ENCODE measurements at regions not wholly inside any gene's neighbourhood (a gene's known extent, or its start where the extent isn't known, plus 50 kb on each side); places are given as distances from the start of the nearest gene placed in this dataset.

- H3K27me3 ChIP-seq (ENCODE audit: control insufficient read depth in 1 of 2, insufficient read depth in 2 of 2, low read length in 2 of 2) = no peaks in the 10 kb centered on the region
- no peaks in the 10 kb centered on the region for H3K4me1 ChIP-seq (ENCODE audit: control insufficient read depth in 1 of 2, insufficient read depth in 2 of 2, low read length in 2 of 2)
- no peak overlapping the region for H3K27ac ChIP-seq (ENCODE audit: low read depth, low read length)
- H3K36me3 ChIP-seq (ENCODE audit: control insufficient read depth in 1 of 2, insufficient read depth in 2 of 2, low read length in 2 of 2) = no peaks in the 10 kb centered on the region
- H3K4me3 ChIP-seq (ENCODE audit: low read depth in 1 of 2, low read length in 2 of 2) = no peak overlapping the region
- H3K9me3 ChIP-seq (ENCODE audit: control insufficient read depth in 1 of 2, low read length in 2 of 2) = no peaks in the 10 kb centered on the region
- H3K9ac ChIP-seq (ENCODE audit: low read depth in 1 of 2, low read length in 2 of 2) = no peak overlapping the region
Observed at GRCh38 chr11:15434529-15434928, 319.8 kb downstream of the INSC start.

- Histone ChIP-seq H3K27ac (ENCODE audit: low read depth, low read length) (no peak overlapping the region), H3K9me3 (ENCODE audit: control insufficient read depth in 1 of 2, low read length in 2 of 2) (no peaks in the 10 kb centered on the region), H3K9ac (ENCODE audit: low read depth in 1 of 2, low read length in 2 of 2) (no peak overlapping the region), H3K4me3 (ENCODE audit: low read depth in 1 of 2, low read length in 2 of 2) (no peak overlapping the region), H3K36me3 (ENCODE audit: control insufficient read depth in 1 of 2, insufficient read depth in 2 of 2, low read length in 2 of 2) (no peaks in the 10 kb centered on the region), H3K27me3 (ENCODE audit: control insufficient read depth in 1 of 2, insufficient read depth in 2 of 2, low read length in 2 of 2) (peaks cover 0 to 9% of the 10 kb centered on the region in 2 donors), H3K4me1 (ENCODE audit: control insufficient read depth in 1 of 2, insufficient read depth in 2 of 2, low read length in 2 of 2) (no peaks in the 10 kb centered on the region)
Observed at GRCh38 chr11:15446315-15446714, 331.6 kb downstream of the INSC start.

- no peaks in the 10 kb centered on the region for H3K4me1 ChIP-seq (ENCODE audit: control insufficient read depth in 1 of 2, insufficient read depth in 2 of 2, low read length in 2 of 2)
- no peak overlapping the region for H3K4me3 ChIP-seq (ENCODE audit: low read depth in 1 of 2, low read length in 2 of 2)
- H3K27me3 ChIP-seq (ENCODE audit: control insufficient read depth in 1 of 2, insufficient read depth in 2 of 2, low read length in 2 of 2) = peaks cover 0 to 9% of the 10 kb centered on the region in 2 donors
- H3K9ac ChIP-seq (ENCODE audit: low read depth in 1 of 2, low read length in 2 of 2) = no peak overlapping the region
- no peak overlapping the region for H3K27ac ChIP-seq (ENCODE audit: low read depth, low read length)
- H3K9me3 ChIP-seq (ENCODE audit: control insufficient read depth in 1 of 2, low read length in 2 of 2) = peaks cover 0 to 2% of the 10 kb centered on the region in 2 donors
- H3K36me3 ChIP-seq (ENCODE audit: control insufficient read depth in 1 of 2, insufficient read depth in 2 of 2, low read length in 2 of 2) = no peaks in the 10 kb centered on the region
Observed at GRCh38 chr11:15446929-15447328, 332.2 kb downstream of the INSC start.

- H3K27me3 ChIP-seq (ENCODE audit: control insufficient read depth in 1 of 2, insufficient read depth in 2 of 2, low read length in 2 of 2) = peaks cover 0 to 3% of the 10 kb centered on the region in 2 donors
- H3K9me3 ChIP-seq (ENCODE audit: control insufficient read depth in 1 of 2, low read length in 2 of 2) = peaks cover 0 to 4% of the 10 kb centered on the region in 2 donors
- no peak overlapping the region for H3K9ac ChIP-seq (ENCODE audit: low read depth in 1 of 2, low read length in 2 of 2)
- no peaks in the 10 kb centered on the region for H3K36me3 ChIP-seq (ENCODE audit: control insufficient read depth in 1 of 2, insufficient read depth in 2 of 2, low read length in 2 of 2)
- H3K4me1 ChIP-seq (ENCODE audit: control insufficient read depth in 1 of 2, insufficient read depth in 2 of 2, low read length in 2 of 2) = no peaks in the 10 kb centered on the region
- no peak overlapping the region for H3K4me3 ChIP-seq (ENCODE audit: low read depth in 1 of 2, low read length in 2 of 2)
- no peak overlapping the region for H3K27ac ChIP-seq (ENCODE audit: low read depth, low read length)
Observed at GRCh38 chr11:15451713-15452112, 337.0 kb downstream of the INSC start.

- H3K9me3 ChIP-seq (ENCODE audit: control insufficient read depth in 1 of 2, low read length in 2 of 2) = peaks cover 0 to 4% of the 10 kb centered on the region in 2 donors
Observed at GRCh38 chr11:15453211-15453765, 338.6 kb downstream of the INSC start.

GRCh38 chr11:15468466-15468865, 353.7 kb downstream of the INSC start:
- Histone ChIP-seq H3K36me3 (ENCODE audit: control insufficient read depth in 1 of 2, insufficient read depth in 2 of 2, low read length in 2 of 2) (no peaks in the 10 kb centered on the region), H3K4me3 (ENCODE audit: low read depth in 1 of 2, low read length in 2 of 2) (no peak overlapping the region), H3K27me3 (ENCODE audit: control insufficient read depth in 1 of 2, insufficient read depth in 2 of 2, low read length in 2 of 2) (no peaks in the 10 kb centered on the region), H3K4me1 (ENCODE audit: control insufficient read depth in 1 of 2, insufficient read depth in 2 of 2, low read length in 2 of 2) (peaks cover 16 to 19% of the 10 kb centered on the region in 2 donors), H3K9ac (ENCODE audit: low read depth in 1 of 2, low read length in 2 of 2) (no peak overlapping the region), H3K27ac (ENCODE audit: low read depth, low read length) (no peak overlapping the region), H3K9me3 (ENCODE audit: control insufficient read depth in 1 of 2, low read length in 2 of 2) (no peaks in the 10 kb centered on the region)

More at GRCh38 chr11:15453211-15453765, 338.6 kb downstream of the INSC start:
- Histone ChIP-seq H3K4me3 (ENCODE audit: low read depth in 1 of 2, low read length in 2 of 2) (no peak overlapping the region), H3K27ac (ENCODE audit: low read depth, low read length) (no peak overlapping the region), H3K4me1 (ENCODE audit: control insufficient read depth in 1 of 2, insufficient read depth in 2 of 2, low read length in 2 of 2) (no peaks in the 10 kb centered on the region), H3K9ac (ENCODE audit: low read depth in 1 of 2, low read length in 2 of 2) (no peak overlapping the region), H3K36me3 (ENCODE audit: control insufficient read depth in 1 of 2, insufficient read depth in 2 of 2, low read length in 2 of 2) (no peaks in the 10 kb centered on the region), H3K27me3 (ENCODE audit: control insufficient read depth in 1 of 2, insufficient read depth in 2 of 2, low read length in 2 of 2) (peaks cover 0 to 3% of the 10 kb centered on the region in 2 donors)

- Histone ChIP-seq H3K4me1 (ENCODE audit: control insufficient read depth in 1 of 2, insufficient read depth in 2 of 2, low read length in 2 of 2) (peaks cover 21% of the 10 kb centered on the region in 2 donors), H3K27me3 (ENCODE audit: control insufficient read depth in 1 of 2, insufficient read depth in 2 of 2, low read length in 2 of 2) (no peaks in the 10 kb centered on the region), H3K9me3 (ENCODE audit: control insufficient read depth in 1 of 2, low read length in 2 of 2) (no peaks in the 10 kb centered on the region), H3K4me3 (ENCODE audit: low read depth in 1 of 2, low read length in 2 of 2) (no peak overlapping the region), H3K36me3 (ENCODE audit: control insufficient read depth in 1 of 2, insufficient read depth in 2 of 2, low read length in 2 of 2) (no peaks in the 10 kb centered on the region), H3K9ac (ENCODE audit: low read depth in 1 of 2, low read length in 2 of 2) (no peak overlapping the region), H3K27ac (ENCODE audit: low read depth, low read length) (peak overlapping the region; percentile 8)
Observed at GRCh38 chr11:15471048-15471894, 356.5 kb downstream of the INSC start.

GRCh38 chr11:15471895-15472799, 357.4 kb downstream of the INSC start:
- H3K36me3 ChIP-seq (ENCODE audit: control insufficient read depth in 1 of 2, insufficient read depth in 2 of 2, low read length in 2 of 2) = no peaks in the 10 kb centered on the region
- H3K27ac ChIP-seq (ENCODE audit: low read depth, low read length) = no peak overlapping the region
- H3K4me1 ChIP-seq (ENCODE audit: control insufficient read depth in 1 of 2, insufficient read depth in 2 of 2, low read length in 2 of 2) = peaks cover 21% of the 10 kb centered on the region in 2 donors
- H3K9me3 ChIP-seq (ENCODE audit: control insufficient read depth in 1 of 2, low read length in 2 of 2) = no peaks in the 10 kb centered on the region
- no peak overlapping the region for H3K4me3 ChIP-seq (ENCODE audit: low read depth in 1 of 2, low read length in 2 of 2)
- H3K27me3 ChIP-seq (ENCODE audit: control insufficient read depth in 1 of 2, insufficient read depth in 2 of 2, low read length in 2 of 2) = no peaks in the 10 kb centered on the region
- no peak overlapping the region for H3K9ac ChIP-seq (ENCODE audit: low read depth in 1 of 2, low read length in 2 of 2)

- Histone ChIP-seq H3K27ac (ENCODE audit: low read depth, low read length) (no peak overlapping the region), H3K4me3 (ENCODE audit: low read depth in 1 of 2, low read length in 2 of 2) (no peak overlapping the region), H3K9me3 (ENCODE audit: control insufficient read depth in 1 of 2, low read length in 2 of 2) (no peaks in the 10 kb centered on the region), H3K27me3 (ENCODE audit: control insufficient read depth in 1 of 2, insufficient read depth in 2 of 2, low read length in 2 of 2) (no peaks in the 10 kb centered on the region), H3K9ac (ENCODE audit: low read depth in 1 of 2, low read length in 2 of 2) (no peak overlapping the region), H3K4me1 (ENCODE audit: control insufficient read depth in 1 of 2, insufficient read depth in 2 of 2, low read length in 2 of 2) (peaks cover 21% of the 10 kb centered on the region in 2 donors), H3K36me3 (ENCODE audit: control insufficient read depth in 1 of 2, insufficient read depth in 2 of 2, low read length in 2 of 2) (no peaks in the 10 kb centered on the region)
Observed at GRCh38 chr11:15473954-15474837, 359.5 kb downstream of the INSC start.
